ENCODE measurements at regions not wholly inside any gene's neighbourhood (a gene's known extent, or its start where the extent isn't known, plus 50 kb on each side); places are given as distances from the start of the nearest gene placed in this dataset.
A peak's percentile ranks its signal among the peaks of the same experiment; 100 is the strongest.

DNA sequence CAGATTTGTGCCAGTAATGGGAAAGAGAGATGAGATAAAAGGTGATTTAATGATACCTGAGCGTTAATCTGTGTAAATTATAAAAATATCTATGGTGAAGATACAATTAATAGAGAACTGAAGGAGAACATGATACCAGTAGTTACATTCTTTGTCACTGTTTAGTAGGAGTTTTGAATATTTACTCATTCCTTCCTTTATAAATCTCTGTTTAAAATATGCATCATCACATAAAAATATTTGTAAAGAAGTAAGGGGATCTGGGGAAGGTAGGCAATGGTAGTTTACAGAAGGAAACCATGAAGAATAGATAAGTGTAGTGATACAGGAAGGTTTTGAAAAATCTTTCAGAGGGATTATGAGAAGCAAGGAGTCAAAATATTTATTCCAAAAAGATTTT lies 190.6 kb upstream of the PCDH18 start:
- no peak for DNase-seq

DNA sequence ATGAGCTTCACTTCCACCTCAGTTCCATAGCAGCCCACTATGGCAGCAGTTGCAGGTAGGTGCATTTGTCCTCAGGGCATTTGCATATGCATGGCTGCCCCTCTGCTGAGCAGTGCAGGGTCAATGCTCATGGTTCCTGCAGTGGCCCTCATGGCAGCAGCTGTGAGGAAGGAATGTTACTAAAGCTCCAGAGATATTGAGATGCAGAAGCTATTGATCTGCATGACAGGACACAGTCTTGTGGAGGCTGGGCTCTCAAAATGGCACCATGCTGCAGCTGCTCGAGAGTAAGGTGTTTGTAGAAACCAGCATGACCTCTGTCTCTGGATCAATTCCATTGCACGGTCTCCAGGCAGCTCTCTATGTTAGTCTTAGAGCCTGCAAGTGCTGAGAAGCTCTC lies 179.2 kb upstream of the PCDH18 start:
- DNase-seq = no peak

DNA sequence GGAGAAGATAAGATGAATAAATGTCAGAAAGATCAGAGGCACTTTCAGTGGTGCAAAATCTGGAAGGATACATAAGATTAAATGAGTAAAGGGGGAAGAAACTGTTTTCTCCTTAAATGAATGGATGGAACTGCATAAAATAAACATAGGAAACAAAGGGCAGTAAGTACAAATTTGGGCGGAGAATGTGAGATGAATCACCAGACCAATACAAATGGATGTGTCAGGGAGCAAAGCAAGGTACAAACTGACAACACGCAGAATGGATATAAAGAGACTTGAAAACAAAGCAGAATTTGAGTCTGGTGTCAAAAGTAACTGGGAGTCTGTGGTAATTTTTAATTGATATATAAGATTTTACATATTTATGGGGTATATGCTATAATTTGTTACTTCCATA lies 175.3 kb upstream of the PCDH18 start:
- no peak for DNase-seq

DNA sequence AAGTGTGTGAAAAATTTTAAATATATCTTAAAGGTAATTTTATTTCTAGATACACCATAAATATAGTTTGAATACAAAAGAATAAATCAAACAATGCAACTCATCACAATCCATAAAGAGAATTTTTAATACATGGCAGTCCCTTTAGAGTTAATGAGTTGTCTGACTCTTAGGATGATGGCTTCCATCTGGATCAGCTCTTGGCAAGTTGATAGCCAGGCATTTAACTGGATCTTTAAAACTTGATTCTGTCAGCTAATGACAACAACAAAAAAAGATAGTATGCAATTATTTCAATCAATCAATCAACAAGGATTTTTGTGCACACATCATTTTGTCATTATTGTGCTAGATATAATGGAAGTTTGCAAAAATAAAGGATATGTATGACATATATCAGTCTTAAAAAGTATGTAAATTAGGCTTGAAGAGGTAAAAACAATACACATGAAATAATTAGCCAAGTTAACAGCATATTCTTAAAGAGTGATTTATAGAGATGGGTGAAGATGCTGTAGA lies 174.9 kb upstream of the PCDH18 start:
- DNase-seq = no peak

DNA sequence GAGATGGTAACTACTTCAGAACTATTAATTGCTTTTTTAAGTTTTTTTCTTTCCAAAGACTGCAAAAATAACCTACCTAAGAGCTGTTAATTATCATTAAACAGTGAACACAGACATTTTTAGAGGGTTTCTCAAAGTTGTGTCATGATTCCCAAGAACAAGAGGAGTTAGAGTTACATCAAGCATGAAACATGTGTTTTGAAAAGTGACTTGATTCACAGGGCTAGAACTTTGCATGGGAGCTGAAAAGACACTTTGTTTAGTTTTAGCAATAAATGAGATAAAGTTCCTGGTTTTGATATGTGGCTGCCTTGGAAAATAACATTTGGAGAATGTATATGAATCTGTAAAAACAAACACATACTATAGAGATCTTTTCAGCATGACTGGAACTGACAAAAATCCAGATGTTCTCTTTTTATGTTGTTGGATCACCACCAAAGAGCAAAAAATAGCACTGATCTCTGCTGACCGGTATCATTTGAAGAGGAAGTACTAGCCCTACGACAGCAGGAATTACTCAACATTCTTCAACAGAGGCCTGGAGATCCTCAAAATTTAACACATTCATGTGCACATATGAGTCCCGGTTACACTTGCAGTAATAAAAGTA lies 173.0 kb upstream of the PCDH18 start:
- DNase-seq = no peak

DNA sequence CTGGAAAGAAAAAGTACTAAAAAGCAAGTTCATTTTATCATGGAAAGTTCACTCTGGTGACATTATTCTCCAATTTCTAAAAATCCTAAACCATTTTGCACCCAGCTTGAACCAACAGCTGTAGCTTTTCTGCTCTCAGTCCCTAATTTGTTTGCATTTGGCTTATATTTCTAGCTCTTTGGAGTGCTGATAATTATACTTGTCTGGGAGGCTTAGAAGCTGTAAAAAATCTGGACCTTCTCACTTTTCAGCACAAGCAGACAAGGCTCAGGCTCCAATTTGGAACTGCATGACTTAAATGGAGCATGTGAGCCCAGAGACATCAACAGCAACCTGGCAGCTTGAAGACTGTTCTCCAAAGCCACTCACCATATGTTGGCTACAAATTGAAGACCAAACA lies 170.9 kb upstream of the PCDH18 start:
- DNase-seq = no peak

DNA sequence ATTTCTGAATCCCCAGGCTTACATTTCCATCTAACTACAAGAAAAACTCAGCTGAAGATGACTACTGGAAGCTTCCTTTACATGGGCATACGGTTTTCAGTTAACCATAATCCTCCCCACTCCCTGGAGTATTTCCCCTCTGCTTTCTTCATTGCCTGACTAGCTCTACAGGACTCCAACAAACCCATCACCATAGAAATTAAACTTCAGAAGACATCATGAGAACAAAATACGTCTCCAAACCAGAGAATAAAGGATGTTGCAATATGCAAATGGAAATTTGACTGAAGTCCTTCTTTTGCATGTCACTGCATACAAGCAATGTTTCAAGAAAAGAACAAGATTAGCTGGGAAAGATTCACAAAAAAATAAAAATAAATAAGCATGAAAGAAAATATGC lies 170.2 kb upstream of the PCDH18 start:
- peak in 1 of 2 experiments; percentile 4 for DNase-seq

DNA sequence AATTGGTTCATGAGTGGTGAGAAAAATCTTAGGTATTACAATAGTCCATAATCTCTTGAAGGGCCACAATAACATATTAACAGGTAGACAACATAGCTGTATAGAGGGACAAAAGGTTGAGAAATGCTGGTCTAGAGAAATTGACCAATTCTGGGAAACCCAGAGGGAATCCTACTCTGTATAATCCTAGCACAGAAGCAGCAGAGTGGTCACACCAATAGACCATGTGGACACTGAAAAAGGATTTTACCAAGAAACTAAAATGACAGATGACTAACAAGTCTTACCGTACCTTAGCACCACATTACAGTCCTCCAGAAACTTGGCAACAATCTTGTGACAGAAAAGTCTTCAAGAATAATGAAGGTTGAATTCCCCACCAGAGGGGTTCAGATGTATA lies 169.1 kb upstream of the PCDH18 start:
- DNase-seq = no peak

DNA sequence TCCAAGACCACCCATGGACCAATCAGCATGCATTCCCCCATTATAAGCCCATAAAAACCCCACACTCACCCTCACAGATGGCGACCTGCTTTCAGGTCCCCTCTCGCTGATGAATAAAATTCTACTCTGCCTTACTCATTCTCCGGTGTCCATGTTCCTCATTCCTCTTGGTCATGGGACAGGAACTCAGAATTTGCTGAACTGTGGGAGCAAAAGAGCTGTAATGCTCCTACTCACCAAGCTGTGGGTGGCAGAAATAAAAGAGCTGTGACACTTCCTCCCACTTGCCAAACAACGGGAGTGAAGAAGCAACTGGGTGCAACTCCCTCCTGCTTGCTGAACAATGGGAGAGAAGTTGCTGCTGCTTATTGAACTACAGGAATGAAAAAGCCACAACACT lies 168.5 kb upstream of the PCDH18 start:
- DNase-seq = no peak

DNA sequence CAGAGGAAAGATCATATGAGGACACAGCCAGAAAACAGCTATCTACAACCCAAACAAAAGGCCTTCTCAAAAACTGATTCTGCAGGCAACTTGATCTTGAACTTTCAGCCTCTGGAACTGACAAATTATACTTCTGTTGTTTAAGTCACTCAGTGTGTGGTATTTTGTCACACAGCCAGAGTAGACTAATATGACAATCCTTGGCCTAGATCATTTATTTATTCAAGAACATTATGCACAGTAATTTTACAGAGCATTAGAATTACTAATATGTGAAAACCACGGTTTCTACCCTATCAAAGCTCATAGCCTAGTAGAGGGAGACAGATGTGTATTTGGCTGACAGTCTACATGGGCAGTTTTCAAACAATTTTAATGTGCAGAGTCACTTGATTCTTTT lies 167.8 kb upstream of the PCDH18 start:
- no peak for DNase-seq

DNA sequence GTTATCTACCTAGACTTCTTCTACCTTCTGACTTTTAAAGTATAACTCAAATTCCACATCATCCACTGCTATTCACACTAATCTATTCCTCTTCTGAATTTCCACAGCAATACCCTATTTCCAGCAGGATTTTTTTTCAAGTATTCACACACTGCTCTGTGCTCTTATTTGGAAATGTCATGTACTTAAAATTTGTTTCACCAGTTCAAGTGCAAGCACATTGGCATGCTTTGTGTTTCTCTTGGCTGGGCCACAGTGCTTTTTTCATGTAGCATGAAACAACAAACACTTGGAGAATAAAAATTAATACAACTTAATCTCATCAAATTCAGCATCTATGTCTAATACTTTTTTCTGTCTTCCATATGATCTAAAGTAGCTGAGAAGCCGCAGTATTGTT lies 161.8 kb upstream of the PCDH18 start:
- DNase-seq = no peak

DNA sequence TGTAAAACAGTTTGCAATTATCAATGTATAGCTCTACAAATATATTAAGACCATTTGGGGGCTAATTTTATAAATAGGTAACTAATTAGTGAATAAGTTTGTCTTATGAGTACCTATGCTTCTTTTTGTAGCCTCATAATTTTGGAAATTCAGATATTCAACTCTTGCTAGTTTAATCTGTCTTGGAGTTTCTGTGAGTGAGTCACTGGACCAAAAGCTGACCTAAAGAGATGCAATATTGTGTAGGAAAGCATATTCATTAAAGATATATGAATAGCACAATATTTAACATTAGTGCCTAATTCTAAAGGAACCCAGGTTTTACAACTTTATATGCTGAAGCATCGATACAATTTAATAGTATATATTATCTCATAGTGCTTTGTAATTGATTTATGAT lies 161.3 kb upstream of the PCDH18 start:
- DNase-seq = no peak

DNA sequence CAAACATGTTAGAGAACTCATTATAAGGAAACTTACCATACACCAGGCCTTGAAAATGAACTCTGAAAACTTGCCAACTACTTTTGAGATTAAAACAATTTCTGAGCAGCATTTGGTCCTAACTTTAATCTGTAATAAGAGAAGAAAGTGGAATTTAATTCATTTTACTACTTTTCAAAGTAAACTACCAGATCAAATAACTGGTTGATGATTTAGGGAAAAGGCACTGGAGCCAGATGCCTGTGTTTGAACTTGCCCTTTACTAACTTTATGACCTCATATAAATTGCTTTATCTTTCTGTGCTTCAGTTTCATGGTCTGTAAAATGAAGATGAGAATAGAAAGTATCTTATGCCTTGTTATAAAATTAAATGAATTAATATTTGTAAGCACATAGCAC lies 159.9 kb upstream of the PCDH18 start:
- no peak for DNase-seq

DNA sequence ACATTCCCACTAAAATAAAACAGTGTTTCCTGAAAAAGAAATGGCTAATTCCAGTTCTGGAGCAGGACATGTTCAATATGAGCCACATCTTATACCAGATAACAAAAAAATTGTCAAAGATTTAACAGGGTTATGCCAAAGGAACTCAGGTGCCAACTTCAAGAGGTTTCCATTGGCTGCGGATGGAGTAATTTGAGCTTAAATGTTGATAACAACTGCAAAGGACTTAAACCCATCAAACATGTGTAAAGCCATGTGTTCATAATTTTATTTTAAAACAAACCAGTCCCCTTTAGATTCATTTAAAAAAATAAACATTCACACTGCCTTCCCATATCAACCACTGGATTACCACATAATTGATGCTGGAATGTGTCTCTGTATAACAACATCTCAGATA lies 156.4 kb upstream of the PCDH18 start:
- no peak for DNase-seq

DNA sequence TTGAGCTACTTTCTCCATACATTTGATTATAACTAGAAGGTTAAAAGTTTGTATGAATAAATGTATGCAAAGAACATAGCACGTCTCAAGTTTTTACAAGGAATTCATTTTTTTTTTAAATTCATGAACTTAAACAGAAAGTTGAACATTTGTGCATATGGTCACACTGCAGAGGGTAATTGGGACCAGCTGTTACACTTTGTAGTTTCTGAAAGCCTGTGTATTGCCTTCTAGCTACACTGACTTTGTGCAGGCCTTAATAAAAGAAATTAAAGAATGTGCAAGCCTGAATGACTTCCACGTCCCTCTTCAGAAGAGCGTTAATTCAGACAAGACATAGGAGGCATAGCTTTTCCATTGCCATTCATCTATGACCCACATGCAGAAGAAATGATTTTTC lies 153.1 kb upstream of the PCDH18 start:
- DNase-seq = no peak

DNA sequence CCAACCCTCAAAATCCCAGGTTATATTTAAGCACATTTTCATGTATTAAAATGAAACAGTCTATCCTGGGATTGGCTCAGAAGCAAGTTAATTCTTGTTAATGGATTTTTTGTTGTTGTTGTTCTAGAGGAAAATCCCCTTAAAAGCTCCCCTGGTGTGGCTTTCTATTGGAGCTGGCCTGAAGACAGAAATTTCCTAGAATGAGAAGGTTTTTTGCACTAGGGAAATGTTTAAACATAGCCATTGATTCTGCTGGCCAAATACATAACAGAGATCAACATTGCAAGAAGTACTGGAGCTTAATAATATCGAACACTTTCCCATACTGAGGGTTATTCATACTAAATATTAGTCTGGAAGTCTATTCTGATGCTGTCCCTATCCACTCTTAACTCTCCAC lies 148.8 kb upstream of the PCDH18 start:
- no peak for DNase-seq

DNA sequence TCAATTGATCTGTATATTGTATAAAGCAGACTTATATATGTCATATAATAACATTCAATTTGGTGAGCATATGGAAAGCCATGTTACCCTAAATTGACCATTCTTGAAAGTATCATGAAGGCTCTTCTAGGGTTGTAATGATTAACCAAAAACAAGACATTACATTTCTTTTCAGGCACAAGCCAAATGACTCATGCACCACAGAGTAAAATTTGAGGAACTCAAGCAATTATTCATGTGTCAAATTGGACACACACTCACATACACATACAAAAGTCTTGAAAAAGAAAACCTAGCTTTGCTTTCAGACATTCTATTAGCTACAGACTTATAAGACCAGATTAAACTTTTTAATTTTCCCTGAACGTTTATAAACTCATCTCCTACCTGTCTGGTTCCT lies 146.5 kb upstream of the PCDH18 start:
- no peak for DNase-seq

DNA sequence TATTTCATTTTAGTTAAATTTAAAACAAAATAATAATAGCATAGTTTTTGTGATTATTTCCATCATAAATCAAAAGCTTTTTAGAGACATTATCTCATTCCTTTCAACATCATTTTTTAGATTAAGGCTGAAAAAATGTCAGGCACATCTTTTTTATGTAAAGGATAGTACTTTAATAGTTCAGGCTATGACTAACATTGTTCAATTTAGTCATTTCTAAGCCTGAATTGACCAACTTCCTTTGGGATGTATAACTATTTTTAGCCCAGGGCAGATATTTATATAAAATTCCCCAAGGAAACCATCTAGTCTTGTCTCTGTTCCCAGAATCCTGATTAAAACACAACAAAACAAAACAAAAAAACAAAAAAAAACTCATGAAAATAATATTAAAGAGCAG lies 145.6 kb upstream of the PCDH18 start:
- DNase-seq = no peak

DNA sequence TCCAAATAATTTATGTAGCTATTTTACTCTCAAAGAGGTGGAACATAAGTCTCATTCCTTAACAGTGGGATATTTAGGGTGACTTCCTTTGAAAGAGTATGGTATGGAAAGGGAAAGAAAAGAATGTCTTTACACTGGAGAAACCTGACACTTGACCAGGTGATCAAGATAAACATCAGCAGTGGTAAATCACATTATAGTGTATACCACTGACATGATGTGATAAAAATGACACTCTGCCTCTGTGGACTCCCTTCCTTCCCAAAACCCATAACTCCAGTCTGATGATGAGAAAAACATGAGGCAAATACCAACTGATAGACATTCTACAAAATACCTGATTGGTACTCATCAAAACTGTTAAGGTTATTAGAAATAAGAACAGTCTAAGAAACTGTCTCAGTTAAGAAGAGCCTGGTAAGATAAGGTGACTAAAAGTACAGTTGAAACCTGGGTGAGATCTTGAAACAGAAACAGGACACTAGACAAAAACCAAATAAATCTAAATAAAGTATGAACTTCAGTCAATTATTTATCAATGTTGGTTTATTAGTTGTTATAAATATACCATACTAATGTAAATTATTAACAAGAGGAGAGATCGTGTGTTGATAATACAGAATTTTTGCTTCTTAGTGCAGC lies 144.2 kb upstream of the PCDH18 start:
- peak in 1 of 2 experiments; percentile 14 for DNase-seq

DNA sequence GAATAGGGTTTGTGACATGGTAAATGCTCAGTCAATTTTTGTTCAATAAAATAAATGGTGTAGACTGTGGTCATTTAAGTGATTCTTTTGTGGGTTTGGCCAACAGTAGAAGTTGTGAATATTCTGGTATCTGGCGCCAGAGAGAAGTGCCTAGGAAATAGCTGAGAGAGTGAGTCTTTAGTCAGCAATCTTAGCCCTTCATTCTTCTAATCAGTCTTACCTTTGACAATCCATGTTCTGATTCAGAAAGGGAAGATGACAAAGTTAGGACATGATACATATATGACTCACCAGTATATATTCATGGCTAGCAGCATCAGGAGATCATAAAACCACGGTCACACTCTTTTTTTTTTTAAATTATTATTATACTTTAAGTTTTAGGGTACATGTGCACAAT lies 141.8 kb upstream of the PCDH18 start:
- no peak for DNase-seq

DNA sequence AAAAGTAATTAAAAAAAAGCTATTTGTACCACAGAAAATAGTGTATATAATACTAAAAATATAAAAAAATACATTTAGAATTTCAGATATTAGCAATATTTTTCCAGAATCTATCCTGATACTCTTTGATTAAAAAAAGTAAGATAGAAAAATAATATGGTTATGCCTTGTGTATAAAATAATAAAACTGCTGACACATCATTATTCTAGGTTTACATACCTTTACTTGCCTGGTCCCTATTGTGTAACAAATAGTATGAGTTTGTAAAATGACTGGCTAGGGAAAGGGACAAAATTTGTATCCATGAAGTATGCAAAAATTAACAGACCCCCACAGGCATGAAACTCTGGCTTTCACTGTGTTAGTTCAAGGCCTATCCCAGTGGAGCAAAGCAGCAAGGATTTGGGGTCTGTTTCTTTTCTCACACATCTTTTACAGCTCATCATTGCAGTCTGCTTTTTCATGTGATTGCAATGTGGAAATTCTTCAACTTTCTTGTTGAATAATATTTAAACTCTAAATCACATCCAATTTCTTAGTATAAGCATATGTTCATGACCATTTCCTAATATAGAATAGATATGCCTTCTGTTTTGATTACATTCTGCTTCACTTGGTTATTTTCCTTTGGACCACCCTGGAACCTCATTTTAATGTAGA lies 136.7 kb upstream of the PCDH18 start:
- DNase-seq = no peak

DNA sequence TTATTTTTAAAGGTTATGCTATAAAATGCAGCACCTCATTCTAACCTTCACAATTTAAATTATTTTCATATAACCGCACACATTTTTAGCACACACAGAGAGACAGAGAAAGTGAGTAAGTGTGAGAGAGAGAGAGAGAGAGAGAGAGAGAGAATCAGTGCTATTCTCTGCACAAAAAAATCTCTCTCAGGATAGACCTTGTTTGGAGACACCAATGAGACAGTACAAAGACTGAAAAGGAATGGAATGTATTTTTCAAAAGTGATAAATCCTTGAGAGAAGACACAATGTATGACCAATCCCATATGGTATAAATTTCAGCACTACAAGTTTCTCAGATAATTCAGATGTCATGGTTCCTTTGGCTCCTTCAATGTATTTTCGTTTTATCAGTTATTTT lies 132.1 kb upstream of the PCDH18 start:
- no peak for DNase-seq

DNA sequence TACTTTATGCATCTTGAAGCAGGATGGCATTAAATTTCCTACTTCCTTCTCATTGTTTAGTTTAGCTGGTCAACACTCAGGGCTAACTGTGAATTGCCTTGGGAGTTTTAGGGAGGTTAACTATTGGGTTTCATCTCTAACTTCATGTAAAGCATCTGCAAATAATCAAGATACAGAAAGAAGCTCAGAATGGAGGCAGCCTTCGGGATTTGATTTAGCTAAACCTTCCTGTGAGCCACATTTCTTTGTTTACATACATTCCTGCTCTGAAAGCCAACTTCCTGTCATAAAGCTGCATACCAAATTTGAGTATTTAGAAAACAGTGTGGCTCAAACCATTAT lies 131.7 kb upstream of the PCDH18 start:
- DNase-seq = peak; percentile 7 to 18

DNA sequence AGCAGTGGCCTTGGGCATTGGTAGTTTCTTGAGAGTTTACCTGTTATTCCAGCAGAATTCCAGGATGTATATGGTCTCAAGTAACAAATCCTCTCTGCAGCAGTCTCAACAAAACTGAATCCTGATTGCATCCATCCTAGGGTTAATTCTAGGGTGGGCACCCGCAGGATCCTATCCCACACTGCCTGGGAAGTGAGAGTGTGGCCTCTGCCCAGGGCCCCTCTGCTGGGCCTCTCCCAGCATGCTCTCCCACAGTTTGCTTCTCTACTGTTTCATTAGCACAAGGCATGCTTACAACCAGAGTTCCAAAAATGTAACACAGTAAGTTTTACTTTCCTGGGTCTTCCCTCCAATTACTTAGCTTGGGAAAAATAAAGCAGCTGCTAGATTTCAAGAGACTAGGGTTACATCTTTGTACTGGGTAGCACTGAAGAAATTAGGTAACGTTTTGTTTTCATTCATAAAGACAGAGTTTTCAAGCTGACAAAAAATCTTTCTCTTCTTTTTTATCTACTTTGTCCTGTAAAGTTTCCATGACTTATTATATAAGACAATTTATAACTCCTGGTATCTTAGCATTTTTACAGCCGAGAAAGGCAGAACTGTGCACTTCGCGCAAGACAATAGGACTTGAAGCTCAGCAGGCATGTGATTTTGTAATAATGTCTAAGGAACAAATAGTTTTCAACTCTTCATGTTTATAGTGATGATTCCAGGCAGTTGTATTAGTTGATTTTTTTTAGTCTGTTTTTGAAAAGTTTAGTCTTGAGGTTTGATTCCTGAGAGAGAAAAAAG lies 131.2 kb upstream of the PCDH18 start:
- no peak for DNase-seq
